ENCODE measurements at regions not wholly inside any gene's neighbourhood (a gene's known extent, or its start where the extent isn't known, plus 50 kb on each side); places are given as distances from the start of the nearest gene placed in this dataset.

DNA sequence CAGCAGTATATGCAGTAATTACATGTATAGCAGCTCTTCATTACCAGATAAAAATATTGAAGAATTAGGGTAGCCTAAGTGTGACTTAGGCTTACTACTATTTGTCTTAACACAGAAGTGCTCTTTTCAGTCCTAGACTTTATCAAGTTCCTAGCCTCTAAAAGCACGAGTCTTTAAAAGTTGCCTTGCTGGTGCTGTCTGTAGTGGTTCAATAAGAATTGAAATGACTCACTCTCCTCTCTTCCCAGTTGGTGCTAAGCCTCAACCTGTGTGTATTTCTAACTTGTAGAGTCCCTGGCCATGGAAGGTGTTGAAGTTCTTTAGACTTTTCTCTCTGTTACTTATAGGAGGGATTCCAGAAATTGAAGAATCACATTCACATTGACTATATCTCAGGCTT lies 395.4 kb upstream of the THRB start:
- H4K20me1 ChIP-seq (ENCODE audit: control insufficient read depth, insufficient read depth) = no peaks in the 10 kb centered on the region
- no peak overlapping the region for H3K4me2 ChIP-seq (ENCODE audit: control insufficient read depth, insufficient read depth)
- POLR2A ChIA-PET = no interaction called here
- ATAC-seq = no peak
- RAD21 ChIA-PET (ENCODE audit: unreplicated experiment) = no interaction called here
- no peak for DNase-seq (ENCODE audit: low read depth, low spot score)
- no peaks in the 10 kb centered on the region for H3K36me3 ChIP-seq (ENCODE audit: control insufficient read depth in 2 of 2, insufficient read depth in 2 of 2, low read length in 1 of 2)
- H3K27me3 ChIP-seq (replicated peaks in 1 of 2; ENCODE audit: control insufficient read depth in 2 of 2, insufficient read depth in 2 of 2, low read length in 1 of 2) = no peaks in the 10 kb centered on the region
- FAIRE-seq = no peak
- no peaks in the 10 kb centered on the region for H3K4me1 ChIP-seq (ENCODE audit: control insufficient read depth, insufficient read depth, low read length)
- no TSS peak for BruUV-seq (replicated peaks)
- no peak overlapping the region for H3K4me3 ChIP-seq
- 0% methylated on average over 1 of the region's 1 CpG for WGBS (ENCODE audit: insufficient coverage, insufficient replicate concordance, low lambda C conversion rate, missing lambda C conversion rate)
- in situ Hi-C loops (cut with MboI) (no loop called here), intact Hi-C loops (cut with micrococcal nuclease; ENCODE audit: unreplicated experiment) (no loop called here)
- CTCF ChIA-PET = no interaction called here
- SMC1A ChIA-PET (ENCODE audit: uncharacterized antibody, unreplicated experiment) = no interaction called here
- TF ChIP-seq EED (IDR thresholded peaks at IDR 0.05; ENCODE audit: low read depth) = no peak
- TF ChIP-seq MYB (IDR thresholded peaks at IDR 0.05; ENCODE audit: borderline replicate concordance, low read depth, low read length) = no peak
- TF ChIP-seq NFXL1 (IDR thresholded peaks at IDR 0.05; ENCODE audit: borderline replicate concordance) = no peak
- TF ChIP-seq, protein P1, sequence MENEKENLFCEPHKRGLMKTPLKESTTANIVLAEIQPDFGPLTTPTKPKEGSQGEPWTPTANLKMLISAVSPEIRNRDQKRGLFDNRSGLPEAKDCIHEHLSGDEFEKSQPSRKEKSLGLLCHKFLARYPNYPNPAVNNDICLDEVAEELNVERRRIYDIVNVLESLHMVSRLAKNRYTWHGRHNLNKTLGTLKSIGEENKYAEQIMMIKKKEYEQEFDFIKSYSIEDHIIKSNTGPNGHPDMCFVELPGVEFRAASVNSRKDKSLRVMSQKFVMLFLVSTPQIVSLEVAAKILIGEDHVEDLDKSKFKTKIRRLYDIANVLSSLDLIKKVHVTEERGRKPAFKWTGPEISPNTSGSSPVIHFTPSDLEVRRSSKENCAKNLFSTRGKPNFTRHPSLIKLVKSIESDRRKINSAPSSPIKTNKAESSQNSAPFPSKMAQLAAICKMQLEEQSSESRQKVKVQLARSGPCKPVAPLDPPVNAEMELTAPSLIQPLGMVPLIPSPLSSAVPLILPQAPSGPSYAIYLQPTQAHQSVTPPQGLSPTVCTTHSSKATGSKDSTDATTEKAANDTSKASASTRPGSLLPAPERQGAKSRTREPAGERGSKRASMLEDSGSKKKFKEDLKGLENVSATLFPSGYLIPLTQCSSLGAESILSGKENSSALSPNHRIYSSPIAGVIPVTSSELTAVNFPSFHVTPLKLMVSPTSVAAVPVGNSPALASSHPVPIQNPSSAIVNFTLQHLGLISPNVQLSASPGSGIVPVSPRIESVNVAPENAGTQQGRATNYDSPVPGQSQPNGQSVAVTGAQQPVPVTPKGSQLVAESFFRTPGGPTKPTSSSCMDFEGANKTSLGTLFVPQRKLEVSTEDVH (IDR thresholded peaks at IDR 0.05; ENCODE audit: low read depth, partially characterized antibody) = no peak
- no peak for TF ChIP-seq ZBED1 (IDR thresholded peaks at IDR 0.05; ENCODE audit: borderline replicate concordance)
- no peak for TF ChIP-seq MEF2A (IDR thresholded peaks at IDR 0.05; ENCODE audit: insufficient read depth, low read depth, low read length)
- TF ChIP-seq SMAD5 (IDR thresholded peaks at IDR 0.05; ENCODE audit: low read depth) = no peak
- no peak for TF ChIP-seq HDAC6 (IDR thresholded peaks at IDR 0.05; ENCODE audit: unreplicated experiment)
- TF ChIP-seq, protein P2, sequence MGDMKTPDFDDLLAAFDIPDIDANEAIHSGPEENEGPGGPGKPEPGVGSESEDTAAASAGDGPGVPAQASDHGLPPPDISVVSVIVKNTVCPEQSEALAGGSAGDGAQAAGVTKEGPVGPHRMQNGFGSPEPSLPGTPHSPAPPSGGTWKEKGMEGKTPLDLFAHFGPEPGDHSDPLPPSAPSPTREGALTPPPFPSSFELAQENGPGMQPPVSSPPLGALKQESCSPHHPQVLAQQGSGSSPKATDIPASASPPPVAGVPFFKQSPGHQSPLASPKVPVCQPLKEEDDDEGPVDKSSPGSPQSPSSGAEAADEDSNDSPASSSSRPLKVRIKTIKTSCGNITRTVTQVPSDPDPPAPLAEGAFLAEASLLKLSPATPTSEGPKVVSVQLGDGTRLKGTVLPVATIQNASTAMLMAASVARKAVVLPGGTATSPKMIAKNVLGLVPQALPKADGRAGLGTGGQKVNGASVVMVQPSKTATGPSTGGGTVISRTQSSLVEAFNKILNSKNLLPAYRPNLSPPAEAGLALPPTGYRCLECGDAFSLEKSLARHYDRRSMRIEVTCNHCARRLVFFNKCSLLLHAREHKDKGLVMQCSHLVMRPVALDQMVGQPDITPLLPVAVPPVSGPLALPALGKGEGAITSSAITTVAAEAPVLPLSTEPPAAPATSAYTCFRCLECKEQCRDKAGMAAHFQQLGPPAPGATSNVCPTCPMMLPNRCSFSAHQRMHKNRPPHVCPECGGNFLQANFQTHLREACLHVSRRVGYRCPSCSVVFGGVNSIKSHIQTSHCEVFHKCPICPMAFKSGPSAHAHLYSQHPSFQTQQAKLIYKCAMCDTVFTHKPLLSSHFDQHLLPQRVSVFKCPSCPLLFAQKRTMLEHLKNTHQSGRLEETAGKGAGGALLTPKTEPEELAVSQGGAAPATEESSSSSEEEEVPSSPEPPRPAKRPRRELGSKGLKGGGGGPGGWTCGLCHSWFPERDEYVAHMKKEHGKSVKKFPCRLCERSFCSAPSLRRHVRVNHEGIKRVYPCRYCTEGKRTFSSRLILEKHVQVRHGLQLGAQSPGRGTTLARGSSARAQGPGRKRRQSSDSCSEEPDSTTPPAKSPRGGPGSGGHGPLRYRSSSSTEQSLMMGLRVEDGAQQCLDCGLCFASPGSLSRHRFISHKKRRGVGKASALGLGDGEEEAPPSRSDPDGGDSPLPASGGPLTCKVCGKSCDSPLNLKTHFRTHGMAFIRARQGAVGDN (IDR thresholded peaks at IDR 0.05) = no peak
- TF ChIP-seq SMAD1 (IDR thresholded peaks at IDR 0.05; ENCODE audit: low read depth, partially characterized antibody) = no peak
- TF ChIP-seq, protein P3, sequence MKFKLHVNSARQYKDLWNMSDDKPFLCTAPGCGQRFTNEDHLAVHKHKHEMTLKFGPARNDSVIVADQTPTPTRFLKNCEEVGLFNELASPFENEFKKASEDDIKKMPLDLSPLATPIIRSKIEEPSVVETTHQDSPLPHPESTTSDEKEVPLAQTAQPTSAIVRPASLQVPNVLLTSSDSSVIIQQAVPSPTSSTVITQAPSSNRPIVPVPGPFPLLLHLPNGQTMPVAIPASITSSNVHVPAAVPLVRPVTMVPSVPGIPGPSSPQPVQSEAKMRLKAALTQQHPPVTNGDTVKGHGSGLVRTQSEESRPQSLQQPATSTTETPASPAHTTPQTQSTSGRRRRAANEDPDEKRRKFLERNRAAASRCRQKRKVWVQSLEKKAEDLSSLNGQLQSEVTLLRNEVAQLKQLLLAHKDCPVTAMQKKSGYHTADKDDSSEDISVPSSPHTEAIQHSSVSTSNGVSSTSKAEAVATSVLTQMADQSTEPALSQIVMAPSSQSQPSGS (IDR thresholded peaks at IDR 0.05; ENCODE audit: low read length) = no peak
- TF ChIP-seq SP1 (IDR thresholded peaks at IDR 0.05; ENCODE audit: low read depth, low read length) = no peak
- no peak for TF ChIP-seq ZNF24 (IDR thresholded peaks at IDR 0.05)
- TF ChIP-seq CREB1 (IDR thresholded peaks at IDR 0.05; ENCODE audit: low read depth) = no peak
- no peaks in the 10 kb centered on the region for H3K9me3 ChIP-seq (replicated peaks; ENCODE audit: control insufficient read depth, insufficient read depth, low read length)
- no peak overlapping the region for H3K9ac ChIP-seq (ENCODE audit: control insufficient read depth, insufficient read depth, low read length)
- no peak overlapping the region for H3K27ac ChIP-seq (ENCODE audit: control insufficient read depth, insufficient read depth)
- H3K79me2 ChIP-seq (ENCODE audit: control insufficient read depth, insufficient read depth, low read length) = no peaks in the 10 kb centered on the region
- H2AFZ ChIP-seq (ENCODE audit: control insufficient read depth, low read depth, low read length) = no peak overlapping the region

All from GM12878 (cell line).